CD14-positive monocyte (primary cell): ENCODE measurements at regions not wholly inside any gene's neighbourhood (a gene's known extent, or its start where the extent isn't known, plus 50 kb on each side); places are given as distances from the start of the nearest gene placed in this dataset.
"Not testable (repeated sequence)": the region's sequence is repeated elsewhere in the genome, so short reads cannot be mapped to it uniquely, and the experiment has no call there.

Experiments used
- DNase-seq, 3 donors: peaks; one replicate each; pipeline ENCODE4 v3.0.0-alpha.2; 2011 to 2022
- H2AFZ ChIP-seq: 2 replicates; pipeline ENCODE4 v1.6.0; 2012; ENCODE audit warnings: mild to moderate bottlenecking, low read depth, low read length, inconsistent platforms; ENCODE audit not compliant: insufficient read depth, poor library complexity, severe bottlenecking
- H3K27ac ChIP-seq, 2 donors: 1 replicate in 1 of 2; 2 replicates in 1 of 2; pipeline ENCODE4 v1.5.1; 2012 to 2013; ENCODE audit warnings: low read length in 2 of 2, control low read depth in 1 of 2, inconsistent platforms in 1 of 2, low read depth in 1 of 2, mild to moderate bottlenecking in 1 of 2
- H3K27me3 ChIP-seq, 2 donors: one replicate each; pipeline versions ENCODE4 v1.6.0 to v1.6.1; 2011 to 2013; ENCODE audit warnings: low read length in 2 of 2; ENCODE audit not compliant: control insufficient read depth in 2 of 2, insufficient read depth in 2 of 2
- H3K36me3 ChIP-seq, 2 donors: replicated peaks in 1 of 2; 1 replicate in 1 of 2; 2 replicates in 1 of 2; pipeline versions ENCODE4 v1.5.1 to v1.6.1; 2012 to 2013; ENCODE audit warnings: low read length in 2 of 2, control low read depth in 1 of 2, inconsistent platforms in 1 of 2, mild to moderate bottlenecking in 1 of 2; ENCODE audit not compliant: insufficient read depth in 2 of 2, control insufficient read depth in 1 of 2
- H3K4me1 ChIP-seq, 2 donors: 1 replicate in 1 of 2; 2 replicates in 1 of 2; pipeline versions ENCODE4 v1.5.1 to v1.6.1; 2012 to 2013; ENCODE audit warnings: low read length in 2 of 2, control low read depth in 1 of 2, inconsistent platforms in 1 of 2, mild to moderate bottlenecking in 1 of 2, moderate library complexity in 1 of 2; ENCODE audit not compliant: insufficient read depth in 2 of 2, control insufficient read depth in 1 of 2
- H3K4me2 ChIP-seq: replicated peaks from 2 replicates; pipeline ENCODE3; 2012; ENCODE audit warnings: low read length, moderate library complexity, mild to moderate bottlenecking; ENCODE audit not compliant: poor library complexity, severe bottlenecking; ENCODE audit errors: extremely low read depth
- H3K4me3 ChIP-seq, 3 experiments: fragments of 200-600 bp in 1 of 3; sonication (generic) in 1 of 3; replicated peaks in 1 of 3; 1 replicate in 2 of 3; 2 replicates in 1 of 3; pipeline ENCODE4 v1.5.1; 2011 to 2013; ENCODE audit warnings: low read length in 3 of 3, mild to moderate bottlenecking in 3 of 3, control low read depth in 2 of 3, low read depth in 2 of 3, inconsistent platforms in 1 of 3, moderate library complexity in 1 of 3
- H3K79me2 ChIP-seq: 2 replicates; pipeline ENCODE4 v1.6.0; 2012; ENCODE audit warnings: mild to moderate bottlenecking, control low read depth, inconsistent platforms, low read length, moderate library complexity; ENCODE audit not compliant: insufficient read depth
- H3K9ac ChIP-seq: 2 replicates; pipeline ENCODE4 v1.6.0; 2017; ENCODE audit warnings: low read length, mild to moderate bottlenecking; ENCODE audit not compliant: insufficient read depth, poor library complexity, severe bottlenecking
- H3K9me3 ChIP-seq, 2 donors: replicated peaks in 1 of 2; 1 replicate in 1 of 2; 2 replicates in 1 of 2; pipeline versions ENCODE4 v1.5.1 to v1.6.1; 2012 to 2013; ENCODE audit warnings: low read length in 2 of 2, control low read depth in 1 of 2; ENCODE audit not compliant: control insufficient read depth in 1 of 2, insufficient read depth in 1 of 2
- H4K20me1 ChIP-seq: 2 replicates; pipeline ENCODE4 v1.6.0; 2012; ENCODE audit warnings: mild to moderate bottlenecking, low read length, control low read depth, moderate library complexity; ENCODE audit not compliant: insufficient read depth
- H3K27ac Mint-ChIP-seq, 7 donors: one replicate each; pipeline ENCODE4 v1.8.0; 2020; ENCODE audit warnings: mild to moderate bottlenecking in 7 of 7, mixed read lengths in 7 of 7, moderate library complexity in 6 of 7, inconsistent platforms in 2 of 7
- H3K27me3 Mint-ChIP-seq, 3 donors: one replicate each; pipeline ENCODE4 v1.8.0; 2021 to 2022; ENCODE audit warnings: low read depth in 3 of 3, mild to moderate bottlenecking in 3 of 3, mixed read lengths in 3 of 3, moderate library complexity in 3 of 3, inconsistent platforms in 1 of 3
- H3K36me3 Mint-ChIP-seq, 2 donors: one replicate each; pipeline ENCODE4 v1.8.0; 2020; ENCODE audit warnings: mixed read lengths in 2 of 2, inconsistent platforms in 1 of 2, mild to moderate bottlenecking in 1 of 2
- H3K4me1 Mint-ChIP-seq: one replicate; pipeline ENCODE4 v1.8.0; 2020; ENCODE audit warnings: mild to moderate bottlenecking, mixed read lengths
- H3K4me3 Mint-ChIP-seq, 2 donors: one replicate each; pipeline ENCODE4 v1.8.0; 2020; ENCODE audit warnings: mild to moderate bottlenecking in 2 of 2, mixed read lengths in 2 of 2, moderate library complexity in 1 of 2
- H3K9me3 Mint-ChIP-seq, 7 donors: one replicate each; pipeline ENCODE4 v1.8.0; 2020 to 2022; ENCODE audit warnings: mixed read lengths in 7 of 7, mild to moderate bottlenecking in 6 of 7, moderate library complexity in 6 of 7, inconsistent platforms in 2 of 7
- CTCF ChIP-seq: fragments of 200-600 bp; IDR thresholded peaks from one replicate; pipeline ENCODE4 v1.8.0; 2022; ENCODE audit warnings: antibody characterized with exemption, mild to moderate bottlenecking
- WGBS: methylation state at CpG from one replicate; pipeline ENCODE4 v1.1.5; 2013; ENCODE audit warnings: missing lambda C conversion rate; ENCODE audit not compliant: insufficient coverage; 5-methylcytosine and 5-hydroxymethylcytosine counted together
- intact Hi-C, 2 donors: fragments of 100-400 bp; cut with micrococcal nuclease; formaldehyde crosslinking; loops; one replicate each; pipeline versions ENCODE4 v1.15.0 to v1.15.1; 2023

DNA sequence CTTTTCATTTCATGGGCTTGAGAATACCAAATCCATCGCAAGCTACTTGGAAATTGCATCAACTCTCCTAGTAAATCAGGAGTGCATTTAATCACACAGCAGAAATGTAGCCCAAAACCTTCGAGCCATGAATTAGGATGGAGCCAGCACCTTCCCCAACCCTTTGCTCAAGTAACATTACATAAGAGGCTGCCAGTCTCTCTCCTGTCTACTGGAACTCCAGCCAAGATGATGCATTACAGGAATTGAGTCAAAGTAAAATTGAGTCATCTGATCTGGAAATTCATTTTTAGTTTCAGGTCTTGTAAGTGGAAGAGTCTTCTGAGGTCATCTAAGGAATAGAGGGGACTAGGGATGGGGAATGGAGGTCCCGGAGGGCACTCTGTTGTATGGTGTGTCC lies 69.7 kb upstream of the FHIP2A start:
- Histone ChIP-seq H3K4me2 (no peak overlapping the region), H3K27ac (no peak overlapping the region), H3K36me3 (no peaks in the 10 kb centered on the region), H3K4me1 (no peaks in the 10 kb centered on the region), H3K9ac (no peak overlapping the region), H3K4me3 (no peak overlapping the region), H3K27me3 (no peaks in the 10 kb centered on the region), H4K20me1 (no peaks in the 10 kb centered on the region), H3K79me2 (no peaks in the 10 kb centered on the region), H3K9me3 (no peaks in the 10 kb centered on the region), H2AFZ (no peak overlapping the region)
- WGBS = 80% methylated on average over 1 of the region's 3 CpGs
- Mint-ChIP-seq H3K36me3 (no peaks in the 10 kb centered on the region), H3K27me3 (peaks cover 1 to 6% (median 4%) of the 10 kb centered on the region in 3 donors), H3K4me1 (no peaks in the 10 kb centered on the region), H3K9me3 (peaks cover 0 to 5% (median 0%) of the 10 kb centered on the region in 7 donors), H3K4me3 (no peak overlapping the region), H3K27ac (no peak overlapping the region)
- TF ChIP-seq CTCF = no peak
- no peak for DNase-seq
- intact Hi-C loops = no loop called here

GRCh38 chr10:114752570-114752969 lies 69.0 kb upstream of the FHIP2A start:
- H3K27me3 Mint-ChIP-seq, H3K36me3 ChIP-seq, H3K9ac ChIP-seq, H3K79me2 ChIP-seq, H3K27ac Mint-ChIP-seq, H3K4me3 ChIP-seq, H3K4me3 Mint-ChIP-seq, H3K9me3 Mint-ChIP-seq, intact Hi-C loops, H3K4me1 Mint-ChIP-seq, H4K20me1 ChIP-seq, H3K4me1 ChIP-seq, H3K27ac ChIP-seq, H3K27me3 ChIP-seq, DNase-seq, H3K4me2 ChIP-seq, H3K9me3 ChIP-seq, H2AFZ ChIP-seq, H3K36me3 Mint-ChIP-seq: not testable (repeated sequence)
- no CpG with 5 or more reads among the region's 1 CpG for WGBS
